ENCODE measurements at regions not wholly inside any gene's neighbourhood (a gene's known extent, or its start where the extent isn't known, plus 50 kb on each side); places are given as distances from the start of the nearest gene placed in this dataset.

GRCh38 chr3:94904156-94904674 is 841.4 kb downstream of the NSUN3 start:
- TF ChIP-seq EZH2 (IDR thresholded peaks at IDR 0.05), result no peak
- no peak for TF ChIP-seq CTCF (IDR thresholded peaks at IDR 0.05)
- TF ChIP-seq EZH2phosphoT487 (IDR thresholded peaks at IDR 0.05), result no peak

All from neural progenitor cell (in vitro differentiated cells).